ENCODE measurements at regions not wholly inside any gene's neighbourhood (a gene's known extent, or its start where the extent isn't known, plus 50 kb on each side); places are given as distances from the start of the nearest gene placed in this dataset.

DNA sequence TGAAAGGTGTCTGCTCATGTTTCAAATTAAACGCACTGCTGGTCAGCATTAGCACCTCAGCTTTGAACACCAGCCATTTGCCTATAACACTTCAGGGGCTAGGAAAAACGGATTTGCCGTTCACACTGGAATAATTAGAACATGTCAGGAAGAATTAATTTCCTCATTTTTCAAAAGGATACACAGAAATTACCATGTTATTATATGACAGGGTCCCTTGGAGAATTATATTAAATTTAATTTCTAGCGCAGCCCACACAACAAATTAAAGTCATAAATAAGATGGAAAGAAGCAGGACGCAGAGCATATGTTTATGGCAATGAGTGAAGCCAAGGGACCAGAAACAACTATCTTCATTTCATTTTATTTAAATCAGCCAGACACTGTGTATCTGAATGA, 83.8 kb upstream of the SOX6 start:
- no peak for TF ChIP-seq JUND (IDR thresholded peaks at IDR 0.05)
- TF ChIP-seq, protein P1, sequence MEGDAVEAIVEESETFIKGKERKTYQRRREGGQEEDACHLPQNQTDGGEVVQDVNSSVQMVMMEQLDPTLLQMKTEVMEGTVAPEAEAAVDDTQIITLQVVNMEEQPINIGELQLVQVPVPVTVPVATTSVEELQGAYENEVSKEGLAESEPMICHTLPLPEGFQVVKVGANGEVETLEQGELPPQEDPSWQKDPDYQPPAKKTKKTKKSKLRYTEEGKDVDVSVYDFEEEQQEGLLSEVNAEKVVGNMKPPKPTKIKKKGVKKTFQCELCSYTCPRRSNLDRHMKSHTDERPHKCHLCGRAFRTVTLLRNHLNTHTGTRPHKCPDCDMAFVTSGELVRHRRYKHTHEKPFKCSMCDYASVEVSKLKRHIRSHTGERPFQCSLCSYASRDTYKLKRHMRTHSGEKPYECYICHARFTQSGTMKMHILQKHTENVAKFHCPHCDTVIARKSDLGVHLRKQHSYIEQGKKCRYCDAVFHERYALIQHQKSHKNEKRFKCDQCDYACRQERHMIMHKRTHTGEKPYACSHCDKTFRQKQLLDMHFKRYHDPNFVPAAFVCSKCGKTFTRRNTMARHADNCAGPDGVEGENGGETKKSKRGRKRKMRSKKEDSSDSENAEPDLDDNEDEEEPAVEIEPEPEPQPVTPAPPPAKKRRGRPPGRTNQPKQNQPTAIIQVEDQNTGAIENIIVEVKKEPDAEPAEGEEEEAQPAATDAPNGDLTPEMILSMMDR (IDR thresholded peaks at IDR 0.05): no peak
- no peak for TF ChIP-seq CHD2 (IDR thresholded peaks at IDR 0.05; ENCODE audit: low read length, partially characterized antibody)

Measured in SK-N-SH (cell line).